ENCODE measurements at regions not wholly inside any gene's neighbourhood (a gene's known extent, or its start where the extent isn't known, plus 50 kb on each side); places are given as distances from the start of the nearest gene placed in this dataset.

GRCh38 chr14:82520765-82521164 lies 987.1 kb upstream of the SEL1L start:
- no peak overlapping the region for H3K27ac ChIP-seq
- H3K36me3 ChIP-seq = no peaks in the 10 kb centered on the region
- no peaks in the 10 kb centered on the region for H3K27me3 ChIP-seq
- 79 to 81% methylated on average over 1 of the region's 1 CpG for WGBS, 2 donors
- intact Hi-C loops (cut with DNase I) = no loop called here
- H3K9me3 ChIP-seq = no peaks in the 10 kb centered on the region
- H3K4me3 ChIP-seq = no peak overlapping the region
- no peaks in the 10 kb centered on the region for H3K4me1 ChIP-seq
- DNase-seq = no peak
- no peak for TF ChIP-seq EP300 (IDR thresholded peaks at IDR 0.05)

- no peak for DNase-seq
- Histone ChIP-seq H3K36me3 (no peaks in the 10 kb centered on the region), H3K4me1 (no peaks in the 10 kb centered on the region), H3K9me3 (no peaks in the 10 kb centered on the region), H3K27ac (no peak overlapping the region), H3K27me3 (no peaks in the 10 kb centered on the region), H3K4me3 (no peak overlapping the region)
- no peak for TF ChIP-seq CTCF (IDR thresholded peaks at IDR 0.05)
- TF ChIP-seq EP300 (IDR thresholded peaks at IDR 0.05) = no peak
- TF ChIP-seq POLR2A (IDR thresholded peaks at IDR 0.05) = no peak
- no peak for TF ChIP-seq POLR2AphosphoS5 (IDR thresholded peaks at IDR 0.05)
- intact Hi-C loops (cut with DNase I) = no loop called here
Measured at GRCh38 chr14:82521191-82521590, 987.5 kb upstream of the SEL1L start.

- WGBS, 2 donors = 17 to 57% methylated on average over 1 of the region's 1 CpG
- intact Hi-C loops (cut with DNase I) = no loop called here
- TF ChIP-seq POLR2AphosphoS5 (IDR thresholded peaks at IDR 0.05) (no peak), CTCF (IDR thresholded peaks at IDR 0.05) (no peak), POLR2A (IDR thresholded peaks at IDR 0.05) (no peak)
- DNase-seq = no peak
- Histone ChIP-seq H3K4me1 (no peaks in the 10 kb centered on the region), H3K36me3 (no peaks in the 10 kb centered on the region), H3K27me3 (no peaks in the 10 kb centered on the region), H3K27ac (no peak overlapping the region), H3K9me3 (no peaks in the 10 kb centered on the region), H3K4me3 (no peak overlapping the region)
Measured at GRCh38 chr14:82528016-82528415, 994.4 kb upstream of the SEL1L start.

GRCh38 chr14:82533351-82533750 lies 999.7 kb upstream of the SEL1L start:
- WGBS, 2 donors = 52 to 66% methylated on average over 2 of the region's 2 CpGs
- Histone ChIP-seq H3K27me3 (no peaks in the 10 kb centered on the region), H3K4me1 (no peaks in the 10 kb centered on the region), H3K27ac (no peak overlapping the region), H3K9me3 (no peaks in the 10 kb centered on the region), H3K36me3 (no peaks in the 10 kb centered on the region), H3K4me3 (no peak overlapping the region)
- intact Hi-C loops (cut with DNase I) = no loop called here
- no peak for TF ChIP-seq EP300 (IDR thresholded peaks at IDR 0.05)
- no peak for TF ChIP-seq POLR2A (IDR thresholded peaks at IDR 0.05)
- no peak for TF ChIP-seq POLR2AphosphoS5 (IDR thresholded peaks at IDR 0.05)
- TF ChIP-seq CTCF (IDR thresholded peaks at IDR 0.05) = no peak
- DNase-seq = no peak

GRCh38 chr14:82536566-82536965 lies 1002.9 kb upstream of the SEL1L start:
- H3K4me3 ChIP-seq = no peak overlapping the region
- intact Hi-C loops (cut with DNase I) = no loop called here
- 71 to 75% methylated on average over 2 of the region's 2 CpGs for WGBS, 2 donors

More at GRCh38 chr14:82536566-82536965, 1002.9 kb upstream of the SEL1L start:
- Histone ChIP-seq H3K27me3 (no peaks in the 10 kb centered on the region), H3K36me3 (no peaks in the 10 kb centered on the region), H3K27ac (no peak overlapping the region), H3K4me1 (no peaks in the 10 kb centered on the region), H3K9me3 (no peaks in the 10 kb centered on the region)
- no peak for DNase-seq
- no peak for TF ChIP-seq EP300 (IDR thresholded peaks at IDR 0.05)
- no peak for TF ChIP-seq POLR2AphosphoS5 (IDR thresholded peaks at IDR 0.05)
- no peak for TF ChIP-seq POLR2A (IDR thresholded peaks at IDR 0.05)
- TF ChIP-seq CTCF (IDR thresholded peaks at IDR 0.05) = no peak

Data from sigmoid colon (tissue), 6 donors.